ENCODE measurements at regions not wholly inside any gene's neighbourhood (a gene's known extent, or its start where the extent isn't known, plus 50 kb on each side); places are given as distances from the start of the nearest gene placed in this dataset.
A peak's percentile ranks its signal among the peaks of the same experiment; 100 is the strongest.

- Histone ChIP-seq H3K4me1 (peaks cover 13% of the 10 kb centered on the region), H3K27ac (peak overlapping the region; percentile 81), H3K9me3 (no peaks in the 10 kb centered on the region), H3K27me3 (no peaks in the 10 kb centered on the region), H3K36me3 (no peaks in the 10 kb centered on the region), H3K4me3 (no peak overlapping the region)
- 22% methylated on average over 1 of the region's 1 CpG for WGBS
- DNase-seq (ENCODE audit: low spot score in 2 of 2), result no peak
- TF ChIP-seq CTCF (IDR thresholded peaks at IDR 0.05), result no peak
- TF ChIP-seq POLR2A (IDR thresholded peaks at IDR 0.05), result no peak
- no peak for TF ChIP-seq POLR2AphosphoS5 (IDR thresholded peaks at IDR 0.05)
- no peak for TF ChIP-seq EP300 (IDR thresholded peaks at IDR 0.05)
Observed at GRCh38 chr13:77981281-77981881, 62.8 kb upstream of the EDNRB start.

- TF ChIP-seq CTCF (IDR thresholded peaks at IDR 0.05) (no peak), POLR2A (IDR thresholded peaks at IDR 0.05) (no peak), POLR2AphosphoS5 (IDR thresholded peaks at IDR 0.05) (no peak), EP300 (IDR thresholded peaks at IDR 0.05) (no peak)
- DNase-seq (ENCODE audit: low spot score in 2 of 2), result no peak
- Histone ChIP-seq H3K27ac (peak overlapping the region; percentile 81), H3K9me3 (no peaks in the 10 kb centered on the region), H3K27me3 (no peaks in the 10 kb centered on the region), H3K36me3 (no peaks in the 10 kb centered on the region), H3K4me1 (peaks cover 13% of the 10 kb centered on the region), H3K4me3 (no peak overlapping the region)
- 22% methylated on average over 2 of the region's 2 CpGs for WGBS
Observed at GRCh38 chr13:77980592-77980991, 62.0 kb upstream of the EDNRB start.

GRCh38 chr13:77979721-77980385 is 61.2 kb upstream of the EDNRB start:
- 61% methylated on average over 3 of the region's 3 CpGs for WGBS
- Histone ChIP-seq H3K9me3 (no peaks in the 10 kb centered on the region), H3K27ac (peak overlapping the region; percentile 81), H3K27me3 (no peaks in the 10 kb centered on the region), H3K4me3 (no peak overlapping the region), H3K36me3 (no peaks in the 10 kb centered on the region), H3K4me1 (peaks cover 13% of the 10 kb centered on the region)
- TF ChIP-seq EP300 (IDR thresholded peaks at IDR 0.05) (no peak), CTCF (IDR thresholded peaks at IDR 0.05) (no peak), POLR2A (IDR thresholded peaks at IDR 0.05) (no peak), POLR2AphosphoS5 (IDR thresholded peaks at IDR 0.05) (no peak)
- no peak for DNase-seq (ENCODE audit: low spot score in 2 of 2)

GRCh38 chr13:77975358-77976042 is 56.9 kb upstream of the EDNRB start:
- no peak for DNase-seq (ENCODE audit: low spot score in 2 of 2)
- H3K27me3 ChIP-seq, result no peaks in the 10 kb centered on the region
- TF ChIP-seq EP300 (IDR thresholded peaks at IDR 0.05) (no peak), POLR2A (IDR thresholded peaks at IDR 0.05) (no peak), CTCF (IDR thresholded peaks at IDR 0.05) (no peak), POLR2AphosphoS5 (IDR thresholded peaks at IDR 0.05) (no peak)
- H3K27ac ChIP-seq, result no peak overlapping the region
- H3K4me3 ChIP-seq, result no peak overlapping the region
- WGBS, result 74% methylated on average over 9 of the region's 14 CpGs
- H3K36me3 ChIP-seq, result no peaks in the 10 kb centered on the region
- H3K9me3 ChIP-seq, result no peaks in the 10 kb centered on the region
- H3K4me1 ChIP-seq, result peaks cover 7% of the 10 kb centered on the region

- Histone ChIP-seq H3K9me3 (no peaks in the 10 kb centered on the region), H3K27me3 (no peaks in the 10 kb centered on the region), H3K4me1 (no peaks in the 10 kb centered on the region), H3K27ac (no peak overlapping the region), H3K36me3 (no peaks in the 10 kb centered on the region), H3K4me3 (no peak overlapping the region)
- DNase-seq (ENCODE audit: low spot score in 2 of 2), result no peak
- WGBS, result 50% methylated on average over 5 of the region's 5 CpGs
- no peak for TF ChIP-seq CTCF (IDR thresholded peaks at IDR 0.05)
- no peak for TF ChIP-seq EP300 (IDR thresholded peaks at IDR 0.05)
- TF ChIP-seq POLR2AphosphoS5 (IDR thresholded peaks at IDR 0.05), result no peak
- no peak for TF ChIP-seq POLR2A (IDR thresholded peaks at IDR 0.05)
Observed at GRCh38 chr13:77969299-77969698, 50.7 kb upstream of the EDNRB start.
